HCT116 (cell line): ENCODE measurements at regions not wholly inside any gene's neighbourhood (a gene's known extent, or its start where the extent isn't known, plus 50 kb on each side); places are given as distances from the start of the nearest gene placed in this dataset.

Source experiments
- ATAC-seq: fragments of 200-7000 bp; cut with Tn5 transposase; 2 replicates; pipeline ENCODE4 v1.9.1; 2020; ENCODE audit warnings: mild to moderate bottlenecking, moderate library complexity
- BruUV-seq: library from RNA; stranded (reverse); fragments of 400-500 nt; replicated peaks from 2 replicates; lab custom pipeline; 2021; lab: Mats Ljungman, UMichigan
- CTCF ChIA-PET: fragments of 300-600 bp; sonication (Branson Sonifier 250); formaldehyde crosslinking; loops from one replicate; lab custom pipeline; 2021; ENCODE audit warnings: antibody characterized with exemption; lab: Charles Lee
- POLR2A ChIA-PET: fragments of 300-600, 350-600 bp; sonication (Branson Sonifier 250); formaldehyde crosslinking; loops from one replicate; lab custom pipeline; 2021; ENCODE audit warnings: antibody characterized with exemption; lab: Charles Lee
- RAD21 ChIA-PET, 2 experiments: fragments of 300-600 bp; sonication (Branson Sonifier 250); formaldehyde crosslinking; loops; one replicate each; lab custom pipeline; 2023; ENCODE audit warnings: low total read pairs in 2 of 2; ENCODE audit not compliant: uncharacterized antibody in 2 of 2, unreplicated experiment in 2 of 2, low non-redundant PET in 1 of 2; lab: Charles Lee
- DNase-seq: peaks from one replicate; pipeline ENCODE4 v3.0.0-alpha.2; 2010; ENCODE audit warnings: low read depth, low spot score
- H2AFZ ChIP-seq: fragments of 200-600 bp; shearing (Covaris generic), sonication (generic); 2 replicates; pipeline ENCODE4 v1.6.1; 2017; ENCODE audit warnings: low read depth, mixed run types, mixed read lengths, antibody characterized with exemption, low read length; ENCODE audit not compliant: poor library complexity, severe bottlenecking
- H3K27ac ChIP-seq: 2 replicates; pipeline ENCODE4 v1.5.1; 2012; ENCODE audit warnings: low read depth, low read length
- H3K27me3 ChIP-seq: fragments of 200-600 bp; sonication (generic); 2 replicates; pipeline ENCODE4 v1.6.1; 2016; ENCODE audit warnings: mixed run types, low read length, mixed read lengths; ENCODE audit not compliant: insufficient read depth
- H3K36me3 ChIP-seq, 2 experiments: fragments of 200-500 bp in 1 of 2; fragments of 200-600 bp in 1 of 2; sonication (Bioruptor generic) in 1 of 2; sonication (generic) in 1 of 2; 2 replicates each; pipeline versions ENCODE4 v1.5.1 to v1.6.1; 2014 to 2016; ENCODE audit warnings: low read length in 2 of 2, inconsistent platforms in 1 of 2, mixed read lengths in 1 of 2, mixed run types in 1 of 2; ENCODE audit not compliant: insufficient read depth in 2 of 2, control insufficient read depth in 1 of 2
- H3K4me1 ChIP-seq, 2 experiments: fragments of 200-600 bp in 1 of 2; sonication (generic) in 1 of 2; 2 replicates each; pipeline versions ENCODE4 v1.5.1 to v1.6.1; 2012 to 2017; ENCODE audit warnings: low read length in 2 of 2, inconsistent platforms in 1 of 2, mild to moderate bottlenecking in 1 of 2, mixed read lengths in 1 of 2, mixed run types in 1 of 2, moderate library complexity in 1 of 2; ENCODE audit not compliant: insufficient read depth in 2 of 2, control insufficient read depth in 1 of 2
- H3K4me2 ChIP-seq: fragments of 200-600 bp; sonication (generic); 2 replicates; pipeline ENCODE4 v1.6.1; 2017; ENCODE audit warnings: mixed run types, low read length, mixed read lengths
- H3K4me3 ChIP-seq, 2 experiments: fragments of 200-600 bp in 1 of 2; sonication (generic) in 1 of 2; replicated peaks in 1 of 2; 2 replicates each; pipeline ENCODE4 v1.5.1; 2011 to 2016; ENCODE audit warnings: low read length in 2 of 2, control low read depth in 1 of 2, low read depth in 1 of 2, mild to moderate bottlenecking in 1 of 2, mixed read lengths in 1 of 2, mixed run types in 1 of 2
- H3K79me2 ChIP-seq: fragments of 200-600 bp; sonication (generic); 2 replicates; pipeline ENCODE4 v1.6.1; 2017; ENCODE audit warnings: mild to moderate bottlenecking, mixed run types, low read length, moderate library complexity, mixed read lengths; ENCODE audit not compliant: insufficient read depth
- H3K9ac ChIP-seq: fragments of 200-600 bp; sonication (generic); 2 replicates; pipeline ENCODE4 v1.6.1; 2016; ENCODE audit warnings: low read length, mixed read lengths
- H3K9me2 ChIP-seq: fragments of 200-600 bp; sonication (generic), shearing (Covaris generic); 2 replicates; pipeline ENCODE4 v1.6.1; 2017; ENCODE audit warnings: mixed run types, mild to moderate bottlenecking, moderate library complexity; ENCODE audit not compliant: insufficient read depth
- H3K9me3 ChIP-seq, 2 experiments: fragments of 200-500 bp in 1 of 2; fragments of 200-600 bp in 1 of 2; sonication (Bioruptor generic) in 1 of 2; sonication (generic) in 1 of 2; 2 replicates each; pipeline ENCODE4 v1.6.1; 2014 to 2017; ENCODE audit warnings: low read length in 2 of 2, mixed read lengths in 2 of 2, inconsistent platforms in 1 of 2, low read depth in 1 of 2, mild to moderate bottlenecking in 1 of 2, mixed run types in 1 of 2, moderate library complexity in 1 of 2; ENCODE audit not compliant: control insufficient read depth in 1 of 2, insufficient read depth in 1 of 2
- H4K20me1 ChIP-seq: fragments of 200-600 bp; sonication (generic), shearing (Covaris generic); 2 replicates; pipeline ENCODE4 v1.6.1; 2017; ENCODE audit warnings: mixed run types, mild to moderate bottlenecking, moderate library complexity; ENCODE audit not compliant: insufficient read depth
- CEBPB ChIP-seq: IDR thresholded peaks from 2 replicates; pipeline ENCODE4 v1.6.1; 2012; ENCODE audit warnings: low read depth
- ELF1 ChIP-seq: IDR thresholded peaks from 2 replicates; pipeline ENCODE4 v1.6.1; 2012; ENCODE audit warnings: low read depth, borderline replicate concordance
- EZH2 ChIP-seq: fragments of 200-600 bp; sonication (generic); IDR thresholded peaks from 2 replicates; pipeline ENCODE4 v1.6.1; 2017; ENCODE audit warnings: antibody characterized with exemption, mixed run types
- EZH2phosphoT487 ChIP-seq: fragments of 200-600 bp; IDR thresholded peaks from 2 replicates; pipeline ENCODE4 v1.6.1; 2018; ENCODE audit warnings: antibody characterized with exemption, borderline replicate concordance
- FOSL1 ChIP-seq: IDR thresholded peaks from 2 replicates; pipeline ENCODE4 v1.6.1; 2012; ENCODE audit warnings: low read depth
- MAX ChIP-seq: IDR thresholded peaks from 2 replicates; pipeline ENCODE4 v1.6.1; 2012
- POLR2A ChIP-seq: IDR thresholded peaks from 2 replicates; pipeline ENCODE4 v1.7.0; 2011; ENCODE audit warnings: borderline replicate concordance; ENCODE audit not compliant: insufficient read depth, insufficient read length; ENCODE audit errors: extremely low read depth
- RAD21 ChIP-seq: IDR thresholded peaks from 2 replicates; pipeline ENCODE4 v1.6.1; 2012; ENCODE audit warnings: low read depth, mild to moderate bottlenecking
- REST ChIP-seq: IDR thresholded peaks from 2 replicates; pipeline ENCODE4 v1.6.1; 2012; ENCODE audit warnings: low read depth
- SP1 ChIP-seq: IDR thresholded peaks from 2 replicates; pipeline ENCODE4 v1.6.1; 2012; ENCODE audit warnings: low read depth
- YY1 ChIP-seq: IDR thresholded peaks from 2 replicates; pipeline ENCODE4 v1.6.1; 2011; ENCODE audit warnings: low read length, low read depth, moderate library complexity, mild to moderate bottlenecking; ENCODE audit not compliant: insufficient replicate concordance; ENCODE audit errors: extremely low read depth
- ZFX ChIP-seq: fragments of 450-650 bp; IDR thresholded peaks from 2 replicates; pipeline ENCODE4 v1.6.1; 2017
- intact Hi-C: fragments of 100-400 bp; cut with micrococcal nuclease; formaldehyde crosslinking; loops from 2 replicates; pipeline ENCODE4 v1.10.0; 2022
- TF ChIP-seq, protein P1 (sequence below), 3 experiments: fragments of 200-600 bp in 1 of 3; sonication (generic) in 1 of 3; IDR thresholded peaks in 2 of 3; conservative IDR thresholded peaks in 1 of 3; 2 replicates each; pipeline ENCODE4 v1.5.1; 2012 to 2017; ENCODE audit warnings: low read depth in 2 of 3, low read length in 2 of 3, antibody characterized with exemption in 1 of 3, borderline replicate concordance in 1 of 3, control low read depth in 1 of 3, mild to moderate bottlenecking in 1 of 3, mixed read lengths in 1 of 3, mixed run types in 1 of 3, moderate library complexity in 1 of 3; ENCODE audit not compliant: insufficient read depth in 1 of 3

GRCh38 chr4:104879854-104880253, 266.8 kb upstream of the TET2 start:
- POLR2A ChIA-PET: no interaction called here
- no TSS peak for BruUV-seq
- DNase-seq: no peak

More at GRCh38 chr4:104879854-104880253, 266.8 kb upstream of the TET2 start:
- no peaks in the 10 kb centered on the region for H3K36me3 ChIP-seq
- no peaks in the 10 kb centered on the region for H4K20me1 ChIP-seq
- no peak overlapping the region for H2AFZ ChIP-seq
- ChIA-PET CTCF (no interaction called here), RAD21 (no interaction called here)
- no peaks in the 10 kb centered on the region for H3K79me2 ChIP-seq
- H3K4me1 ChIP-seq: no peaks in the 10 kb centered on the region
- intact Hi-C loops: no loop called here
- no peaks in the 10 kb centered on the region for H3K27me3 ChIP-seq
- H3K9ac ChIP-seq: no peak overlapping the region
- H3K27ac ChIP-seq: no peak overlapping the region
- H3K9me2 ChIP-seq: no peaks in the 10 kb centered on the region
- no peak for ATAC-seq
- no peak overlapping the region for H3K4me2 ChIP-seq
- no peak overlapping the region for H3K4me3 ChIP-seq
- H3K9me3 ChIP-seq: no peaks in the 10 kb centered on the region
- TF ChIP-seq EZH2phosphoT487: no peak
- no peak for TF ChIP-seq ZFX
- no peak for TF ChIP-seq ELF1
- no peak for TF ChIP-seq POLR2A
- no peak for TF ChIP-seq CEBPB
- TF ChIP-seq MAX: no peak
- TF ChIP-seq YY1: no peak
- no peak for TF ChIP-seq RAD21
- no peak for TF ChIP-seq SP1
- TF ChIP-seq, protein P1, sequence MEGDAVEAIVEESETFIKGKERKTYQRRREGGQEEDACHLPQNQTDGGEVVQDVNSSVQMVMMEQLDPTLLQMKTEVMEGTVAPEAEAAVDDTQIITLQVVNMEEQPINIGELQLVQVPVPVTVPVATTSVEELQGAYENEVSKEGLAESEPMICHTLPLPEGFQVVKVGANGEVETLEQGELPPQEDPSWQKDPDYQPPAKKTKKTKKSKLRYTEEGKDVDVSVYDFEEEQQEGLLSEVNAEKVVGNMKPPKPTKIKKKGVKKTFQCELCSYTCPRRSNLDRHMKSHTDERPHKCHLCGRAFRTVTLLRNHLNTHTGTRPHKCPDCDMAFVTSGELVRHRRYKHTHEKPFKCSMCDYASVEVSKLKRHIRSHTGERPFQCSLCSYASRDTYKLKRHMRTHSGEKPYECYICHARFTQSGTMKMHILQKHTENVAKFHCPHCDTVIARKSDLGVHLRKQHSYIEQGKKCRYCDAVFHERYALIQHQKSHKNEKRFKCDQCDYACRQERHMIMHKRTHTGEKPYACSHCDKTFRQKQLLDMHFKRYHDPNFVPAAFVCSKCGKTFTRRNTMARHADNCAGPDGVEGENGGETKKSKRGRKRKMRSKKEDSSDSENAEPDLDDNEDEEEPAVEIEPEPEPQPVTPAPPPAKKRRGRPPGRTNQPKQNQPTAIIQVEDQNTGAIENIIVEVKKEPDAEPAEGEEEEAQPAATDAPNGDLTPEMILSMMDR (IDR thresholded peaks at IDR 0.05 in 2 of 3, conservative IDR thresholded peaks at IDR 0.05 in 1 of 3; ENCODE audit: borderline replicate concordance in 1 of 3, insufficient read depth in 1 of 3, low read depth in 2 of 3, low read length in 2 of 3): no peak
- no peak for TF ChIP-seq FOSL1
- no peak for TF ChIP-seq REST
- no peak for TF ChIP-seq EZH2
